Bronchial epithelial cell (primary cell): ENCODE measurements at regions not wholly inside any gene's neighbourhood (a gene's known extent, or its start where the extent isn't known, plus 50 kb on each side); places are given as distances from the start of the nearest gene placed in this dataset.
A peak's percentile ranks its signal among the peaks of the same experiment; 100 is the strongest.

Experiments used
- DNase-seq: peaks from one replicate; pipeline ENCODE4 v3.0.0-alpha.2; 2010; ENCODE audit warnings: low read depth
- FAIRE-seq: peaks from 2 replicates; lab custom pipeline; 2011; peaks lifted over from hg19 to GRCh38; lab: Jason Lieb, UNC
- H3K27me3 ChIP-seq: 2 replicates; pipeline ENCODE4 v1.5.1; 2011; ENCODE audit warnings: low read length; ENCODE audit not compliant: control insufficient read depth, insufficient read depth
- H3K36me3 ChIP-seq: 2 replicates; pipeline ENCODE4 v1.5.1; 2011; ENCODE audit warnings: low read length; ENCODE audit not compliant: control insufficient read depth, insufficient read depth
- H3K4me3 ChIP-seq: 2 replicates; pipeline ENCODE4 v1.5.1; 2011; ENCODE audit warnings: mild to moderate bottlenecking, low read depth, low read length, control low read depth
- TF ChIP-seq, protein P1 (sequence below): IDR thresholded peaks from 2 replicates; pipeline ENCODE4 v1.5.1; 2011; ENCODE audit warnings: mild to moderate bottlenecking, moderate library complexity, low read length, control low read depth, inconsistent platforms; ENCODE audit not compliant: insufficient read depth, severe bottlenecking

DNA sequence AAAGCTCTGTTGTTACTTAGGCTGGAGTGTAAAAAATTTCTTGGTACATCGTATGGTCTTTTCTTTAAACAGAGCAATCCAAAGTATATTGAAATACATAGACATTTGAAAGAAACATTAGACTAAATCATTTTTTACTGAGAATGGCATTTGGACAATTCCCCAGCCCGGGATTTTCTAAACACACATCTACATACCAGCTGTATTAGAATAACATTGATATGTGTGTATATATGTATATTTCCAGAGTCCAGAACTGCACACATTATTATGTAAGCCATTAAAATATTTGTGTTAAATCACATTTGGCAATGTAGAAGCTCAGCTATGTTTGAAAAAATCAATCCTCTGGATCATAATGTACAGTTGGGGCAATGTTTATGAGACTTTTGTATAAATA lies 1853.6 kb upstream of the LRRTM1 start:
- FAIRE-seq (no peak), DNase-seq (no peak)
- H3K27me3 ChIP-seq: no peaks in the 10 kb centered on the region

DNA sequence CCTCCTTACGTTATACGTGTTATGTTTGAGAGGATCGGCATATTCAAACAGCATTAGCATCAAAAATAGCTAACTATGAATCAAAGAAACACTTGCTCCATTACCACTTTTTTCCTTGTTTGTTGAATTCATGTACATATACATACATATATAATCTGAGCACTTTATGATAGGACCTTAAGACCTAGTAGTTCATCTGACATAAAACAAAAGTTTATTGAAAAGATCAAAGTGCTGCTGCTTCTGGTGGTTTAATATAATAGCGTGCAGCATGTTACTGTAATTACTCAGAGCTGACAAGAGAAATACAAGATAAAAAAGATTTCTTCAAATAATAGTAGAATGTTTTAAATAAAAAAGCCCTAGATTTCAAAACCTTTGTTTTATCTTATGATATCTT lies 1850.9 kb upstream of the LRRTM1 start:
- Histone ChIP-seq H3K4me3 (no peak overlapping the region), H3K27me3 (no peaks in the 10 kb centered on the region), H3K36me3 (no peaks in the 10 kb centered on the region)
- TF ChIP-seq, protein P1, sequence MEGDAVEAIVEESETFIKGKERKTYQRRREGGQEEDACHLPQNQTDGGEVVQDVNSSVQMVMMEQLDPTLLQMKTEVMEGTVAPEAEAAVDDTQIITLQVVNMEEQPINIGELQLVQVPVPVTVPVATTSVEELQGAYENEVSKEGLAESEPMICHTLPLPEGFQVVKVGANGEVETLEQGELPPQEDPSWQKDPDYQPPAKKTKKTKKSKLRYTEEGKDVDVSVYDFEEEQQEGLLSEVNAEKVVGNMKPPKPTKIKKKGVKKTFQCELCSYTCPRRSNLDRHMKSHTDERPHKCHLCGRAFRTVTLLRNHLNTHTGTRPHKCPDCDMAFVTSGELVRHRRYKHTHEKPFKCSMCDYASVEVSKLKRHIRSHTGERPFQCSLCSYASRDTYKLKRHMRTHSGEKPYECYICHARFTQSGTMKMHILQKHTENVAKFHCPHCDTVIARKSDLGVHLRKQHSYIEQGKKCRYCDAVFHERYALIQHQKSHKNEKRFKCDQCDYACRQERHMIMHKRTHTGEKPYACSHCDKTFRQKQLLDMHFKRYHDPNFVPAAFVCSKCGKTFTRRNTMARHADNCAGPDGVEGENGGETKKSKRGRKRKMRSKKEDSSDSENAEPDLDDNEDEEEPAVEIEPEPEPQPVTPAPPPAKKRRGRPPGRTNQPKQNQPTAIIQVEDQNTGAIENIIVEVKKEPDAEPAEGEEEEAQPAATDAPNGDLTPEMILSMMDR: no peak
- no peak for DNase-seq
- no peak for FAIRE-seq

More for the DNA sequence above, 1853.6 kb upstream of the LRRTM1 start:
- H3K36me3 ChIP-seq: no peaks in the 10 kb centered on the region
- no peak overlapping the region for H3K4me3 ChIP-seq
- TF ChIP-seq, protein P1: no peak

DNA sequence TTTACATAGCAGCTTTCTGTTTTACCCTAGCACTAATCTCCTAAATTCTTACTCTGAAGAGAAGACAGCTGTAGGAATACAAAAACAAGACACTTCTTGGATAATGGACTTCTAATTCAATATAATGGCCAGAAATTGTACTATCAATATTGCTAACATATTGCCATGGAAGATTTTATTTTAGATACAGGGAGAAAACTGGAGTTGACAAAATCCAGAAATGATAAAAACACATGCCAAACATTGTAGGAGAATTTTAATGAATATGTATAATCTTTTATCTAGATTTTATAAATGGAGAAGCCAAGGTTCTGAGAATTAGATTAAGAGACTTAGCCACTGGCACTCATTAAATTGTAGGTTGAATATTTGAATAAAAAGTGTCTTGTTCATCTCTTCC lies 1838.8 kb upstream of the LRRTM1 start:
- H3K27me3 ChIP-seq: no peaks in the 10 kb centered on the region
- no peak for DNase-seq
- FAIRE-seq: no peak
- no peaks in the 10 kb centered on the region for H3K36me3 ChIP-seq
- TF ChIP-seq, protein P1: no peak
- H3K4me3 ChIP-seq: no peak overlapping the region

DNA sequence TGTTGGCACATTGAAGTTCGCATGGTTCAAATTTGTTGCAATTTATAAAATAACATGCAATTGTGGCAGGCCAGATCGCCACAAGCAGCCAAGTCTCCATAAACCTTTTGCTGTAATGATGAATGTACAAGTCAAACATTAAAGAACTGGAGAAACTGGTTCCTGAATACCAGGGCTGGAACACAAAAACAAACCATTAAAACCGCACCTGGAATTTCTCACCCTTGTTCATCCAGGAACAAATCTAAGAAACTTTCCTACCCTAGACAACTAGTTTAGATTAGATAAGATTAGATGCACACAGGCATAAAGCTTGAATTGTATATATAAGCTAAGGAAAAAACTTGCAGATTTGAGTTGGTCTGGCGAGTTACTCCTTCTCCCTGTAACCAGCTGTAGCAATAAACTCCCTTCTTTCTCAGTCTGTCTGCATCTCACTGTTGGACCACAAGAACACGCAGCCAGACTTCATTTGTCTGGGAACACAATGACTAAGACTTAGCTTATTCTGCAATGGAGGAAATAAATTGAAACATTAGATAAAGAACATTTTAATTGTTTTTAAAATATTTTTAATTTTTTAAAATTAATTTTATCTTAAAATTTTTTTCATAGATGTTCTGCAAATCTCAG lies 1835.5 kb upstream of the LRRTM1 start:
- TF ChIP-seq, protein P1: no peak
- no peaks in the 10 kb centered on the region for H3K36me3 ChIP-seq
- H3K27me3 ChIP-seq: no peaks in the 10 kb centered on the region
- no peak overlapping the region for H3K4me3 ChIP-seq
- DNase-seq (peak; percentile 61), FAIRE-seq (no peak)

DNA sequence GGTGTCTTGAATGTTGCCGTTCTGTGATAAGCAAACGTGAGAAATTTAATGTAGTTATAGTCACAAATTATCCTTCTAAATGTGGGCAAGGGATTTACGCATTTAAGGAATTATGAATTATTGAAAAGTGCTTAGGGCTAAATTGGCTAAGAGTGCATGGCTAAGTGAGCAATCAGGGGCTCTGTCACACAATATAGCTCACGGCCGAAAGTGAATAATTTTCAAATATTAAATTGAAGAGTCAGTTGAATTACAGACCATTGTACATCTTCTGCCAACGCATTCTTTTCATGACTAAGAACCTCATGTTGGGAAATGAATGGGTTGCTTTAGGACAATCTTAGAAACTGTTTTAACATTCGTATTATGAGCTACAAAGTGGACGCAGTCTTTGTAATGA lies 1832.9 kb upstream of the LRRTM1 start:
- DNase-seq (no peak), FAIRE-seq (no peak)
- TF ChIP-seq, protein P1: no peak
- H3K36me3 ChIP-seq: no peaks in the 10 kb centered on the region
- H3K27me3 ChIP-seq: no peaks in the 10 kb centered on the region
- H3K4me3 ChIP-seq: no peak overlapping the region

DNA sequence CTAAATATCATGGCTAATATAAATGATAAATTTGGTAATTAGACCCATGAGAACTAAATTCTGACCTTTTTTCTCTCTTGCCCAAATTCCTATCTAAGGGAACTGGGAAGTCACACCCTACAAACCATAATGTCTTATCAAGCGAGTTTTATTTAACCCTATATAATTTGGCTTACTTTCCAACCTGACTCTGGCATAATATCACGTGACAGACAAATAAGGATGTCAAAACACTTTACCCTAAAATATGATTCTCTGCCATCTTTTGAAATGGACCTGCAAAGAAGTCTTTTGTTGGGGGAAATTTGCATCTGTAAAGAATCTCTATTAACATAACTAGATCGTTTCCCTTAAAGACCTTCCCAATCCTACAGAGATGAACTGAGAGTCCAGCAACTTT lies 1823.5 kb upstream of the LRRTM1 start:
- DNase-seq: no peak
- Histone ChIP-seq H3K4me3 (no peak overlapping the region), H3K36me3 (no peaks in the 10 kb centered on the region), H3K27me3 (no peaks in the 10 kb centered on the region)
- TF ChIP-seq, protein P1: no peak
- no peak for FAIRE-seq
